NCI-H146 (cell line): ENCODE measurements at regions not wholly inside any gene's neighbourhood (a gene's known extent, or its start where the extent isn't known, plus 50 kb on each side); places are given as distances from the start of the nearest gene placed in this dataset.

Source experiments
- DNase-seq: peaks from one replicate; lab custom pipeline; 2025; lab: John Stamatoyannopoulos, UW

- no peak for DNase-seq
These were observed 221.9 kb downstream of the CBLN4 start for GRCh38 chr20:55783381-55783780.

- DNase-seq, result peak; percentile 34
These were observed 222.4 kb downstream of the CBLN4 start for GRCh38 chr20:55782912-55783253.

- no peak for DNase-seq
These were observed 223.0 kb downstream of the CBLN4 start for GRCh38 chr20:55782224-55782911.

- DNase-seq, result no peak
These were observed 226.5 kb downstream of the CBLN4 start for GRCh38 chr20:55778796-55779195.

- no peak for DNase-seq
These were observed 227.7 kb downstream of the CBLN4 start for GRCh38 chr20:55777641-55778040.

GRCh38 chr20:55776176-55776575, 229.1 kb downstream of the CBLN4 start:
- no peak for DNase-seq

GRCh38 chr20:55774628-55775027, 230.7 kb downstream of the CBLN4 start:
- DNase-seq, result no peak

- no peak for DNase-seq
These were observed 243.5 kb downstream of the CBLN4 start for GRCh38 chr20:55761797-55762196.

GRCh38 chr20:55761100-55761499, 244.2 kb downstream of the CBLN4 start:
- no peak for DNase-seq

- DNase-seq, result no peak
These were observed 244.7 kb downstream of the CBLN4 start for GRCh38 chr20:55760586-55760985.

- no peak for DNase-seq
These were observed 249.5 kb downstream of the CBLN4 start for GRCh38 chr20:55755861-55756260.

GRCh38 chr20:55755411-55755810, 249.9 kb downstream of the CBLN4 start:
- no peak for DNase-seq

GRCh38 chr20:55746723-55747122, 258.6 kb downstream of the CBLN4 start:
- DNase-seq, result no peak

- no peak for DNase-seq
These were observed 259.5 kb downstream of the CBLN4 start for GRCh38 chr20:55745840-55746239.

- DNase-seq, result no peak
These were observed 260.4 kb downstream of the CBLN4 start for GRCh38 chr20:55744896-55745295.

GRCh38 chr20:55741801-55742200, 263.5 kb downstream of the CBLN4 start:
- DNase-seq, result no peak

- no peak for DNase-seq
These were observed 265.2 kb downstream of the CBLN4 start for GRCh38 chr20:55740076-55740475.

- DNase-seq, result no peak
These were observed 275.0 kb downstream of the CBLN4 start for GRCh38 chr20:55730321-55730720.

GRCh38 chr20:55714736-55715135, 290.6 kb downstream of the CBLN4 start:
- DNase-seq, result no peak

- DNase-seq, result no peak
These were observed 291.2 kb downstream of the CBLN4 start for GRCh38 chr20:55714082-55714481.

- no peak for DNase-seq
These were observed 300.9 kb downstream of the CBLN4 start for GRCh38 chr20:55704458-55704857.

- no peak for DNase-seq
These were observed 303.9 kb downstream of the CBLN4 start for GRCh38 chr20:55701467-55701866.

- DNase-seq, result no peak
These were observed 308.8 kb downstream of the CBLN4 start for GRCh38 chr20:55696520-55696919.

- DNase-seq, result peak; percentile 6
These were observed 311.7 kb downstream of the CBLN4 start for GRCh38 chr20:55693641-55694040.

- no peak for DNase-seq
These were observed 319.5 kb downstream of the CBLN4 start for GRCh38 chr20:55685841-55686240.
